IMR-90 (cell line): ENCODE measurements at regions not wholly inside any gene's neighbourhood (a gene's known extent, or its start where the extent isn't known, plus 50 kb on each side); places are given as distances from the start of the nearest gene placed in this dataset.

ENCODE experiments used
- CEBPB ChIP-seq: IDR thresholded peaks from 2 replicates; pipeline ENCODE4 v1.6.1; 2012; ENCODE audit warnings: low read depth, low read length, improper control_type of control experiment
- CTCF ChIP-seq: conservative IDR thresholded peaks from 2 replicates; pipeline ENCODE4 v1.5.1; 2012; ENCODE audit warnings: mild to moderate bottlenecking, low read depth, low read length, improper control_type of control experiment
- MAZ ChIP-seq: IDR thresholded peaks from 2 replicates; pipeline ENCODE4 v1.6.1; 2012; ENCODE audit warnings: low read depth, mild to moderate bottlenecking, low read length, improper control_type of control experiment, moderate library complexity, borderline replicate concordance
- POLR2A ChIP-seq: IDR thresholded peaks from 2 replicates; pipeline ENCODE4 v1.6.1; 2012; ENCODE audit warnings: mild to moderate bottlenecking, low read depth, low read length
- RCOR1 ChIP-seq: IDR thresholded peaks from 2 replicates; pipeline ENCODE4 v1.6.1; 2012; ENCODE audit warnings: mild to moderate bottlenecking, low read length, improper control_type of control experiment; ENCODE audit not compliant: insufficient replicate concordance
- RFX5 ChIP-seq: IDR thresholded peaks from 2 replicates; pipeline ENCODE4 v1.8.0; 2012; ENCODE audit warnings: low read depth, mild to moderate bottlenecking, low read length, moderate library complexity

GRCh38 chr14:34319140-34319539 is 142.9 kb downstream of the SPTSSA start:
- no peak for TF ChIP-seq CTCF
- no peak for TF ChIP-seq MAZ
- no peak for TF ChIP-seq RFX5
- TF ChIP-seq POLR2A, result no peak
- no peak for TF ChIP-seq CEBPB
- TF ChIP-seq RCOR1, result no peak
